Breast epithelium (tissue), 4 donors: ENCODE measurements at regions not wholly inside any gene's neighbourhood (a gene's known extent, or its start where the extent isn't known, plus 50 kb on each side); places are given as distances from the start of the nearest gene placed in this dataset.

Experiments
- DNase-seq, 2 donors: peaks; one replicate each; pipeline ENCODE4 v3.0.0-alpha.2; 2019; ENCODE audit warnings: low spot score in 2 of 2
- H3K27ac ChIP-seq, 2 donors: fragments of 200-600 bp; sonication (generic) in 1 of 2; one replicate each; pipeline ENCODE4 v1.5.1; 2016 to 2019; ENCODE audit warnings: mild to moderate bottlenecking in 1 of 2
- H3K27me3 ChIP-seq, 2 donors: fragments of 200-600 bp; sonication (generic) in 1 of 2; one replicate each; pipeline versions ENCODE4 v1.5.1 to v1.6.0; 2017 to 2019; ENCODE audit warnings: control low read depth in 1 of 2, mild to moderate bottlenecking in 1 of 2
- H3K36me3 ChIP-seq: fragments of 200-600 bp; one replicate; pipeline ENCODE4 v1.5.1; 2019
- H3K4me1 ChIP-seq, 2 donors: fragments of 200-600 bp; sonication (generic); one replicate each; pipeline ENCODE4 v1.5.1; 2016 to 2019; ENCODE audit warnings: control low read depth in 1 of 2
- H3K4me3 ChIP-seq, 3 donors: fragments of 200-600 bp; sonication (generic); 1 replicate in 2 of 3; 2 replicates in 1 of 3; pipeline ENCODE4 v1.5.1; 2016 to 2019; ENCODE audit warnings: mild to moderate bottlenecking in 3 of 3, moderate library complexity in 2 of 3
- H3K9me3 ChIP-seq, 2 donors: fragments of 200-600 bp; sonication (generic) in 1 of 2; one replicate each; pipeline ENCODE4 v1.5.1; 2016 to 2019; ENCODE audit warnings: control low read depth in 1 of 2
- CTCF ChIP-seq, 3 donors: fragments of 450-650 bp; IDR thresholded peaks; one replicate each; pipeline ENCODE4 v1.5.1; 2016 to 2017; ENCODE audit warnings: antibody characterized with exemption in 3 of 3, mild to moderate bottlenecking in 3 of 3, moderate library complexity in 3 of 3
- POLR2A ChIP-seq: fragments of 450-650 bp; IDR thresholded peaks from one replicate; pipeline ENCODE4 v1.6.1; 2016; ENCODE audit warnings: antibody characterized with exemption, mild to moderate bottlenecking, moderate library complexity
- POLR2AphosphoS5 ChIP-seq, 3 donors: sonication (generic); formaldehyde crosslinking; IDR thresholded peaks; one replicate each; pipeline ENCODE4 v1.6.1; 2017; ENCODE audit warnings: antibody characterized with exemption in 3 of 3
- intact Hi-C: fragments of 100-400 bp; cut with DNase I; formaldehyde crosslinking; loops from one replicate; pipeline ENCODE4 v1.15.1; 2023; ENCODE audit warnings: low total_unique reads

- DNase-seq = no peak
- no peaks in the 10 kb centered on the region for H3K4me1 ChIP-seq
- H3K4me3 ChIP-seq = no peak overlapping the region
- no peak overlapping the region for H3K27ac ChIP-seq
- TF ChIP-seq POLR2AphosphoS5 (IDR thresholded peaks at IDR 0.05) = no peak
- TF ChIP-seq POLR2A = no peak
- no peak for TF ChIP-seq CTCF (IDR thresholded peaks at IDR 0.05)
- H3K36me3 ChIP-seq = no peaks in the 10 kb centered on the region
- H3K27me3 ChIP-seq = no peaks in the 10 kb centered on the region
- intact Hi-C loops = no loop called here
- no peaks in the 10 kb centered on the region for H3K9me3 ChIP-seq
Observed at GRCh38 chr1:58201492-58202106, 344.9 kb downstream of the OMA1 start.

- H3K36me3 ChIP-seq = no peaks in the 10 kb centered on the region
- intact Hi-C loops = no loop called here
- H3K27me3 ChIP-seq = no peaks in the 10 kb centered on the region
- no peaks in the 10 kb centered on the region for H3K9me3 ChIP-seq
- TF ChIP-seq CTCF (IDR thresholded peaks at IDR 0.05) (no peak), POLR2A (no peak), POLR2AphosphoS5 (IDR thresholded peaks at IDR 0.05) (no peak)
- H3K4me1 ChIP-seq = no peaks in the 10 kb centered on the region
- no peak overlapping the region for H3K4me3 ChIP-seq
- H3K27ac ChIP-seq = no peak overlapping the region
- DNase-seq = no peak
Observed at GRCh38 chr1:58200437-58200836, 346.1 kb downstream of the OMA1 start.

GRCh38 chr1:58197811-58198210 lies 348.7 kb downstream of the OMA1 start:
- Histone ChIP-seq H3K27me3 (no peaks in the 10 kb centered on the region), H3K4me1 (no peaks in the 10 kb centered on the region), H3K36me3 (no peaks in the 10 kb centered on the region), H3K4me3 (no peak overlapping the region), H3K27ac (no peak overlapping the region), H3K9me3 (no peaks in the 10 kb centered on the region)
- TF ChIP-seq POLR2AphosphoS5 (IDR thresholded peaks at IDR 0.05) (no peak), POLR2A (no peak), CTCF (IDR thresholded peaks at IDR 0.05) (no peak)
- no peak for DNase-seq
- intact Hi-C loops = no loop called here

GRCh38 chr1:58190267-58190988 lies 356.1 kb downstream of the OMA1 start:
- no peaks in the 10 kb centered on the region for H3K27me3 ChIP-seq
- no peak for DNase-seq
- no peak for TF ChIP-seq POLR2AphosphoS5 (IDR thresholded peaks at IDR 0.05)
- TF ChIP-seq POLR2A = no peak
- TF ChIP-seq CTCF (IDR thresholded peaks at IDR 0.05) = no peak
- H3K4me3 ChIP-seq = no peak overlapping the region
- H3K27ac ChIP-seq = no peak overlapping the region
- no peaks in the 10 kb centered on the region for H3K4me1 ChIP-seq
- intact Hi-C loops = no loop called here
- no peaks in the 10 kb centered on the region for H3K9me3 ChIP-seq
- H3K36me3 ChIP-seq = no peaks in the 10 kb centered on the region

- no peaks in the 10 kb centered on the region for H3K4me1 ChIP-seq
- no peaks in the 10 kb centered on the region for H3K9me3 ChIP-seq
- intact Hi-C loops = no loop called here
- H3K4me3 ChIP-seq = no peak overlapping the region
- H3K36me3 ChIP-seq = no peaks in the 10 kb centered on the region
- no peak for DNase-seq
- no peak overlapping the region for H3K27ac ChIP-seq
- no peak for TF ChIP-seq CTCF (IDR thresholded peaks at IDR 0.05)
- TF ChIP-seq POLR2AphosphoS5 (IDR thresholded peaks at IDR 0.05) = no peak
- TF ChIP-seq POLR2A = no peak
- no peaks in the 10 kb centered on the region for H3K27me3 ChIP-seq
Observed at GRCh38 chr1:58189453-58189852, 357.1 kb downstream of the OMA1 start.
